HepG2 (cell line): ENCODE measurements at regions not wholly inside any gene's neighbourhood (a gene's known extent, or its start where the extent isn't known, plus 50 kb on each side); places are given as distances from the start of the nearest gene placed in this dataset.

Experiments used
- CHD4 ChIP-seq: fragments of 200-600 bp; sonication (generic); IDR thresholded peaks from 2 replicates; pipeline ENCODE4 v1.7.0; 2017; ENCODE audit warnings: mild to moderate bottlenecking, low read length, borderline replicate concordance
- ETV6 ChIP-seq: sonication (generic); formaldehyde crosslinking; conservative IDR thresholded peaks from 2 replicates; pipeline ENCODE4 v1.4.0; 2020; ENCODE audit warnings: missing genetic modification reagents
- KLF13 ChIP-seq: sonication (generic); formaldehyde crosslinking; IDR thresholded peaks from 2 replicates; pipeline ENCODE4 v1.4.0; 2020; ENCODE audit warnings: mild to moderate bottlenecking, missing genetic modification reagents
- KMT2A ChIP-seq: sonication (generic); formaldehyde crosslinking; IDR thresholded peaks from 2 replicates; pipeline ENCODE4 v1.4.0; 2020; ENCODE audit warnings: missing genetic modification reagents
- NR0B2 ChIP-seq: sonication (generic); formaldehyde crosslinking; IDR thresholded peaks from 2 replicates; pipeline ENCODE4 v1.4.0; 2020; ENCODE audit warnings: mild to moderate bottlenecking, missing genetic modification reagents
- SMAD1 ChIP-seq: sonication (generic); formaldehyde crosslinking; IDR thresholded peaks from 2 replicates; pipeline ENCODE4 v1.4.0; 2020; ENCODE audit warnings: missing genetic modification reagents, low read depth, mild to moderate bottlenecking, borderline replicate concordance
- SYNCRIP ChIP-seq: fragments of 200-400 bp; formaldehyde crosslinking; IDR thresholded peaks from 2 replicates; pipeline ENCODE4 v1.6.1; 2018; ENCODE audit warnings: mild to moderate bottlenecking, low read depth, low read length; ENCODE audit not compliant: insufficient read depth
- TP53 ChIP-seq: sonication (generic); formaldehyde crosslinking; conservative IDR thresholded peaks from 2 replicates; pipeline ENCODE4 v1.4.0; 2020; ENCODE audit warnings: missing genetic modification reagents
- ZFAT ChIP-seq: sonication (generic); formaldehyde crosslinking; conservative IDR thresholded peaks from 2 replicates; pipeline ENCODE4 v1.8.1; 2023; ENCODE audit warnings: missing genetic modification reagents, inconsistent platforms
- ZFYVE20 ChIP-seq: sonication (generic); formaldehyde crosslinking; IDR thresholded peaks from 2 replicates; pipeline ENCODE4 v1.8.0; 2023; ENCODE audit warnings: low read depth, mild to moderate bottlenecking, moderate library complexity, missing genetic modification reagents, borderline replicate concordance
- ZNF296 ChIP-seq: sonication (generic); formaldehyde crosslinking; conservative IDR thresholded peaks from 2 replicates; pipeline ENCODE4 v1.5.0; 2020; ENCODE audit warnings: mild to moderate bottlenecking, missing genetic modification reagents
- ZNF557 ChIP-seq: sonication (generic); formaldehyde crosslinking; IDR thresholded peaks from 2 replicates; pipeline ENCODE4 v1.4.0; 2020; ENCODE audit warnings: missing genetic modification reagents
- TF ChIP-seq, protein P1 (sequence below): sonication (generic); formaldehyde crosslinking; IDR thresholded peaks from 2 replicates; pipeline ENCODE4 v1.4.0; 2020; ENCODE audit warnings: missing genetic modification reagents, borderline replicate concordance
- TF ChIP-seq, protein P2 (sequence below): IDR thresholded peaks from 2 replicates; pipeline ENCODE4 v1.6.1; 2018; ENCODE audit warnings: missing genetic modification reagents, mild to moderate bottlenecking, missing compliant biosample characterization

DNA sequence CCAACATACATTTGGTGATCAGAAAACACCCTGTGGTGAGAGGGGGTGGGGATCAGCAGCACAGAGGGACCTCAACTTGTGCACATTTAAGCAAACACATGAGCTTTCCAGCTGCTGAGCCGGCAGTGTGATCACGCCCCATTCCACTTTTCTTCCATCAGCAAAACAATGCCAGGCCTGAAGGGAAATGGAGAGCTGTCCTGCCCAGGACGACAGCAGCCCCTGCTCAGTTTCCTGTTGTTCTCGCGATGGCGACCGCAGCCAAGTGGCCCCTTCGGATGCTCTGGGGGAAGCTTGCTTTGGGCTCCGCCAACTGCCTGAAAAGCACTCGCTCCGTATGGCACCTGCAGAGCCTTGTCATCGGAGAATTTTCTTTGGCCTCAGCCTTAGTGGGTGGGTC, 272.3 kb downstream of the FOXL1 start (continued):
- TF ChIP-seq, protein P1, sequence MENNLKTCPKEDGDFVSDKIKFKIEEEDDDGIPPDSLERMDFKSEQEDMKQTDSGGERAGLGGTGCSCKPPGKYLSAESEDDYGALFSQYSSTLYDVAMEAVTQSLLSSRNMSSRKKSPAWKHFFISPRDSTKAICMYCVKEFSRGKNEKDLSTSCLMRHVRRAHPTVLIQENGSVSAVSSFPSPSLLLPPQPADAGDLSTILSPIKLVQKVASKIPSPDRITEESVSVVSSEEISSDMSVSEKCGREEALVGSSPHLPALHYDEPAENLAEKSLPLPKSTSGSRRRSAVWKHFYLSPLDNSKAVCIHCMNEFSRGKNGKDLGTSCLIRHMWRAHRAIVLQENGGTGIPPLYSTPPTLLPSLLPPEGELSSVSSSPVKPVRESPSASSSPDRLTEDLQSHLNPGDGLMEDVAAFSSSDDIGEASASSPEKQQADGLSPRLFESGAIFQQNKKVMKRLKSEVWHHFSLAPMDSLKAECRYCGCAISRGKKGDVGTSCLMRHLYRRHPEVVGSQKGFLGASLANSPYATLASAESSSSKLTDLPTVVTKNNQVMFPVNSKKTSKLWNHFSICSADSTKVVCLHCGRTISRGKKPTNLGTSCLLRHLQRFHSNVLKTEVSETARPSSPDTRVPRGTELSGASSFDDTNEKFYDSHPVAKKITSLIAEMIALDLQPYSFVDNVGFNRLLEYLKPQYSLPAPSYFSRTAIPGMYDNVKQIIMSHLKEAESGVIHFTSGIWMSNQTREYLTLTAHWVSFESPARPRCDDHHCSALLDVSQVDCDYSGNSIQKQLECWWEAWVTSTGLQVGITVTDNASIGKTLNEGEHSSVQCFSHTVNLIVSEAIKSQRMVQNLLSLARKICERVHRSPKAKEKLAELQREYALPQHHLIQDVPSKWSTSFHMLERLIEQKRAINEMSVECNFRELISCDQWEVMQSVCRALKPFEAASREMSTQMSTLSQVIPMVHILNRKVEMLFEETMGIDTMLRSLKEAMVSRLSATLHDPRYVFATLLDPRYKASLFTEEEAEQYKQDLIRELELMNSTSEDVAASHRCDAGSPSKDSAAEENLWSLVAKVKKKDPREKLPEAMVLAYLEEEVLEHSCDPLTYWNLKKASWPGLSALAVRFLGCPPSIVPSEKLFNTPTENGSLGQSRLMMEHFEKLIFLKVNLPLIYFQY: no peak
- no peak for TF ChIP-seq CHD4
- no peak for TF ChIP-seq SYNCRIP
- no peak for TF ChIP-seq ZFYVE20 (CRISPR knock-in tag)
- TF ChIP-seq ETV6 (CRISPR knock-in tag): no peak
- no peak for TF ChIP-seq KLF13
- TF ChIP-seq ZNF557: no peak
- TF ChIP-seq ZFAT (CRISPR knock-in tag): no peak
- no peak for TF ChIP-seq KMT2A
- TF ChIP-seq SMAD1 (CRISPR knock-in tag): no peak
- TF ChIP-seq NR0B2: no peak
- no peak for TF ChIP-seq ZNF296
- TF ChIP-seq TP53: no peak
- TF ChIP-seq, protein P2, sequence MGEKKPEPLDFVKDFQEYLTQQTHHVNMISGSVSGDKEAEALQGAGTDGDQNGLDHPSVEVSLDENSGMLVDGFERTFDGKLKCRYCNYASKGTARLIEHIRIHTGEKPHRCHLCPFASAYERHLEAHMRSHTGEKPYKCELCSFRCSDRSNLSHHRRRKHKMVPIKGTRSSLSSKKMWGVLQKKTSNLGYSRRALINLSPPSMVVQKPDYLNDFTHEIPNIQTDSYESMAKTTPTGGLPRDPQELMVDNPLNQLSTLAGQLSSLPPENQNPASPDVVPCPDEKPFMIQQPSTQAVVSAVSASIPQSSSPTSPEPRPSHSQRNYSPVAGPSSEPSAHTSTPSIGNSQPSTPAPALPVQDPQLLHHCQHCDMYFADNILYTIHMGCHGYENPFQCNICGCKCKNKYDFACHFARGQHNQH (CRISPR knock-in tag): no peak
